SKM-1 treated with dmso at 0.1 percent for 144 hours (cell line): ENCODE measurements at regions not wholly inside any gene's neighbourhood (a gene's known extent, or its start where the extent isn't known, plus 50 kb on each side); places are given as distances from the start of the nearest gene placed in this dataset.
"Not testable (repeated sequence)": the region's sequence is repeated elsewhere in the genome, so short reads cannot be mapped to it uniquely, and the experiment has no call there.

Experiments
- DNase-seq: peaks from one replicate; lab custom pipeline; 2025; ENCODE audit not compliant: unreplicated experiment; lab: John Stamatoyannopoulos, UW

DNA sequence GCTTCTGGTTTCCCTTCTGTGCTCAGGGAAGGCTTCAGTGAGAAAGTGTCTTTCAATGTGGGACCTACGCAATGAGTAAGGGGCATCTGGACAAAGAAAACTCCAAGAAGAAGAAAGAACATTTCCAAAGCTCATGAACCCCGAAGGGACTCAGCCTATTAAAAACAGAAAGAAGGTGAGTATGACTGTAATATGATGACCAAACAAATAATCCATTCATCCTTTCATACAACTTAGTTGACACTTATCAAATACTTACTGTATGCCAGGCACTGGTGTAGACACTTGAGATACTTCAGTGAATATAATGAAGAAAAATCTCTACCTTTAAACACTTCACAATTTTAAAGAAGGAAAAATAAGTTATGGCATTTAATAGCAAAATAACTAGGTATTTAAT lies 1054.2 kb upstream of the FOXG1 start:
- DNase-seq, result no peak

GRCh38 chr14:27715561-27715960 lies 1051.0 kb upstream of the FOXG1 start:
- DNase-seq, result no peak

DNA sequence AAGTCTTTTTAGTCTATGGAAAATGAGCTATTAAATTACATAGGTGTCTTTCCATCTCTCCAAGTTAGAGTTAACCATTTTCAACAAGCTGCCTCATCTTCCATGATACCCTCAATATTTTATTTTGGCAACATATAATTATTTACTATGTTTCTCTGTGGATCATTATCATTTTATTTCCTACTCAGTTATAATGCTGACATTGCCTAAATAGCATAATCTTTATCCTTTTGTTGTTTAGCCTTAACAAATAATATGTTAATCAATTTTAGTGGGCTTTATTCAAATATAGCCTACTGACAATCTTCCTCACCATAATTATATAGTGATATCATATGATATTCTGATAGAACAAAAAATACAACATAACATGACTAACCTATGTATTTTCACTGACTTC lies 1044.8 kb upstream of the FOXG1 start:
- no peak for DNase-seq

- DNase-seq, result no peak
These were observed 1041.1 kb upstream of the FOXG1 start for GRCh38 chr14:27725482-27725881.

DNA sequence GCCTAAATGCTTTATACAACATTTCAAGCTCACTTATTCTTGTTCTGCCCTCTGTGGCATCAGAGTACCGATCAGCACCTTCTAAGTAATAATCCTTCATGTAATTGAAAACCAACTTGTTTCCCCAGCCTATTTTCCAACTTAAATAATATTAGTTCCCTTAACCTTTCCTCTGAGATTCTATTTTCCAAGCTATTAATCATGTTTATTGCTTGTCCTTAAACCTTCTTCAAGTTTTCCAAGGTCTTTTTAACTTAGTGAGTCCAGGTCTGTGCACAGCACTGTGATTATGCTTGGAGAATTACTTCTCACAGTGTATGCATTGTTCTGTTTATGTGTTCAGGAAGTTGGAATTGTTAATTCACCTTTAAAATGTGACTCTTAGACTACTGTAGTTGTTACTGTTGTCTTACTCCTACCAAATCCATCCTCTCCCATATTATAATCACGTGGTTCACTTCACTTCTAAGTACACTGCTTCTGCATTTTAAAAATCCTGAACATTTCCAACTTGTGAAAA lies 1039.3 kb upstream of the FOXG1 start:
- no peak for DNase-seq

GRCh38 chr14:27730204-27730603 lies 1036.4 kb upstream of the FOXG1 start:
- no peak for DNase-seq

DNA sequence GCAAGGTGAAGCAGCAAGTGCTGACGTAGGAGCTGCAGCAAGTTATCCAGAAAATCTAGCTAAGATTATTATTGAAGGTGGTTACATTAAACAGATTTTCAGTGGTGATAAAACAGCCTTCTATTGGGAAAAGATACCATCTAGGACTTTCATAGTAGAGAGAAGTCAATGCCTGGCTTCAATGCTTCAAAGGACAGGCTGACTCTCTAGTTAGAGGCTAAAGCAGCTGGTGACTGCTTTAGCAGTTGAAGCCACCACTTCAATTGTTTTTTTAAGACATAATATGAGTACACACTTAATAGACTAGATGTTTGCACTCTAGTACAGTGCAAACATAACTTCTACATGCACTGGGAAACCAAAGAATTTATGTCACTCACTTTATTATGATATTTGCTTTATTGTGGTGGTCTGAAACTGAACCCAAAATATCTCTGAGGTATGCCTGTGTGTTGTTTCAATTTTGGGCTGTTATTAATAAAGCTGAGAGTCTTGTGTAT lies 1026.9 kb upstream of the FOXG1 start:
- DNase-seq, result no peak

GRCh38 chr14:27750114-27750513 lies 1016.5 kb upstream of the FOXG1 start:
- no peak for DNase-seq

- not testable (repeated sequence) for DNase-seq
These were observed 1008.9 kb upstream of the FOXG1 start for GRCh38 chr14:27757642-27758041.

DNA sequence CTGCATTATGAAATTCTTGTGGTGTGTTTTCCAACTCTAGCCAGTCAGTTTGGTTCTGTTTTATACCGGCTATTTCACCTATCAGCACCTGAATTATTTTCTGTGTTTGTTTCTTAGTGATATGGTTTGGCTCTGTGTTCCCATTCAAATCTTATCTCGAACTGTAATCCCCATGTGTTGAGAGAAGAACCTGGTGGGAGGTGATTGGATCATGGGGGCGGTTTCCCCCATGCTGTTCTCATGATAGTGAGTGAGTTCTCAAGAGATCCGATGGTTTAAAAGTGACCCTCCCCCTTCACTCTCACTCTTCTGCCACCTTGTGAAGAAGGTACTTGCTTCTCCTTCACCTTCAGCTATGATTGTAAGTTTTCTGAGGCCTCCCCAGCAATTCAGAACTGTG lies 1006.2 kb upstream of the FOXG1 start:
- DNase-seq, result not testable (repeated sequence)

DNA sequence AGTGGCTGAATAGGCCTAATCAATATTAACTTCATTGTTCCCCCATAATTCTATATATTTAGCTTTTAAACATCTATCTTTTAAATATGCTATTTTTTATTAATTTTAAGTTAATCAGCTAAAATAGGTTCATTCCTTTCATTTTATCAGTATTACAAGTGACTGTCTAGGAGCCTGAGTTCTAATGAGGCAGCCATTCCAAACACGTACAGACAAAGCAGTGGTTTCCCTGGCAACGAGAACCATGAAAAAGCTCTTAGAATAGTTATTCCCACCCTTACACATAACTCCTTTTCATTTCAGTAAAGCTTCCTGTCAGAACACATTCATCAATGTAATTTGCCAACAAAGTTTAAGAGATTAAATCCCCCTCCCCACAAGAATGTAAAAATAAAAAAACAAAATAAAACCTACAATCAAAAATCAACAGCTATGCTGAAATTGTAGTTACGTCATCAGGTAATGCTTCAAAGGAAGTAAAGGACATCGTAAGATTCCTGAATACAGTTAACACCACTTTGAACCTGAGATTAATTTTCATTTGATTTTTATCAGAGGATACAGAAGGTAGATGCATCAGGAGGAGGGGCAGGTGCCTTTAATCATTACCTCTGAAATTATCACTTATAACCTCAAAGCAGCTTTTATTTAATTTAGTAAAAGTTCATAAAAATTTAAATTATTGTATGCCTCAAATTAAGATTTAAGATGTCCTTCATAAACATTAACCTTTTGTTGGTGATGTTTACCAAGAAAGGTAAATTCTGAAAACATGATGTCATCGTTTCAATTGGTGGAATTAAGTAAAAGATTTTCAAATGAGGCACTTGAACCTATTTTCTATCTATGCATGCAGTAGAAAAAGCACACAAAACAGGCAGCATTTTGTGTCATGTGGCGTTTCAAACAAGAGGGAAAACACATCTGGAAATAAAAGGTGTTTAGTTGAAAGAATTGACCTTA lies 967.2 kb upstream of the FOXG1 start:
- DNase-seq, result not testable (repeated sequence)

DNA sequence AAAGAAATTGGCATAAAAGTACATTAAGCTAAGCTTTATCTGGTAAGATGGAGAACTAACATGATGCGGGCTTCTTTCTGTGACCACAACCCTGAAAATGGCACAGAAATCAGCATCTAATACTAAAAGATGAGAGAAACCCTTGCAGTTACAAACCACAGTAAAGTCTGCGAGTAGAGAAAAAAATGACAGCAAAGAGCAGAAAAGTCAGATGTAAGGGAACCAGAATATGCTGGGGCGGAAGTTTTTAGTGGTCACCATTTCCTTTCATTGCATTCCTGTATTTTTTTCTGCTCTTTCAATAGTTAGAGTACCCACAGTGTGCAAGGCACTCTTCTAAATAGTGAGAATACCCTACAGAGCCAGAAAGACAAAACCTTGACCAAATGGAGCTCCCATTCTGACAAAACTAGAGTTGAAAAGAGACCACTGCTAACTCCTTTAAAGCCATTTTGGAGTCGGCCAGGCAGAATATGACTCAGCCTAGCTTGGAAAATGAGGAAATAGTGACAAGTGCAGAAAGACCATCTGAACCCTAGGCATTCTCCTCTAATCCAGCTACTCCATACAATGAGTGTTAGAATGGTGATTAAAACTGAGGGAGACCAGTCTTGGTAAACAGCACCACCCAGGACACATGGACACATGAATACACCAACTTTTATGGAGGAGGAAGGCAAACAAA lies 948.7 kb upstream of the FOXG1 start:
- DNase-seq, result peak; percentile 31

GRCh38 chr14:27826149-27826548 lies 940.4 kb upstream of the FOXG1 start:
- peak; percentile 78 for DNase-seq

GRCh38 chr14:27831978-27832377 lies 934.6 kb upstream of the FOXG1 start:
- not testable (repeated sequence) for DNase-seq

GRCh38 chr14:27833001-27833400 lies 933.6 kb upstream of the FOXG1 start:
- DNase-seq, result not testable (repeated sequence)

GRCh38 chr14:27836386-27836785 lies 930.2 kb upstream of the FOXG1 start:
- DNase-seq, result no peak

GRCh38 chr14:27845241-27845850 lies 921.2 kb upstream of the FOXG1 start:
- no peak for DNase-seq

DNA sequence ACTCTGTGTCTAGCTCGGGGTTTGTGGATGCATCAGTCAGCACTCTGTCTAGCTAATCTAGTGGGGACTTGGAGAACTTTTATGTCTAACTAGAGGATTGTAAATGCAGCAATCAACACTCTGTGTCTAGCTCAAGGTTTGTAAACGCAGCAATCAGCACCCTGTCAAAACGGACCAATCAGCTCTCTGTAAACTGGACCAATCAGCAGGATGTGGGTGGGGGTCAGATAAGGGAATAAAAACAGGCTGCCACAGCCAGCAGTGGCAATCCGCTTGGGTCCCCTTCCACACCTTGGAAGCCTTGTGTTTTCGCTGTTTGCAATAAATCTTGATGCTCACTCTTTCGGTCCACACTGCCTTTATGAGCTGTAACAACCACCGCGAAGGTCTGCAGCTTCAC lies 920.7 kb upstream of the FOXG1 start:
- no peak for DNase-seq

- not testable (repeated sequence) for DNase-seq
These were observed 919.1 kb upstream of the FOXG1 start for GRCh38 chr14:27847480-27847879.

DNA sequence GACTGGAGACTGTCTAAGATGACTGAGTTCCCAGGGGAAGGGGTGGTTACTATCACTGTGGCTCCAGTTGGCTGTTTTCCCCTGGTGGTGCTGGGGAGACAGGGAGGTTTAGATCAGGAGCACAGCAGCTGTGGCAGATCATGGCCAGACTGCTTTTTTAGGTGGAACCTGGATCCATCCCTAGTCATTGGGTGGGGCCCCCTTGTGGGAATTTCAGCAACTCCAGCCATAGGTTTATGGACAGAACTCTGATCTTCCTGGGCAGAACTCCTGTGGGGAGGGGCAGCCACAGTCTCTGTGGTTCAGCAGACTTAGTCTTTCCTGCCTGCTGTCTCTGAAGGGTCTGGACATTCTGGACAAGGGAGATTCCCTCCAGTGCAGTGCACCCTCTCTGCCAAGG lies 917.4 kb upstream of the FOXG1 start:
- not testable (repeated sequence) for DNase-seq

DNA sequence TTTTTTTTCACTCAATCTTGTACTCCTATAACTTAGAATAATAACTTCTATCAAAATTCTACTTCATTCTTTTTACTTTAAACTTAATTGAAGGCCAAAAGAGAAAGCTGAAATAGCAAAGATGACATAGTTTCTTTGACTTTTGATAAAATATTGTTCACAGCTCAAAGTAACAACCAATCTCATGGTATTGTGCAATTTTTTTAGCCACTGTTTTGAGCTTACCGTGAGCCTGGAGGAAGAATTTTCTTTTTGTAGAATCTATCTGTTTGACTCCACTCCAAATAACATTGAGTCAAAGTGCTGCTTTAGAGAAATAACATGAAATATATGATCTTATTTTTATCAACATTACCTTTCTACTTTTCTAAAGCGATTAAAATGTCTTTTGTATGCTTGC lies 903.9 kb upstream of the FOXG1 start:
- no peak for DNase-seq
